Left lung (tissue), 4 donors: ENCODE measurements at regions not wholly inside any gene's neighbourhood (a gene's known extent, or its start where the extent isn't known, plus 50 kb on each side); places are given as distances from the start of the nearest gene placed in this dataset.
A peak's percentile ranks its signal among the peaks of the same experiment; 100 is the strongest.

Source experiments
- ATAC-seq: fragments of 200-7000 bp; cut with Tn5 transposase; one replicate; pipeline ENCODE4 v1.9.1; 2020; ENCODE audit warnings: moderate library complexity
- DNase-seq, 4 donors: peaks; one replicate each; pipeline ENCODE4 v3.0.0-alpha.2; 2013 to 2020
- H3K27ac ChIP-seq, 2 donors: fragments of 200-600 bp; sonication (generic) in 1 of 2; one replicate each; pipeline versions ENCODE4 v1.5.0 to v1.8.0; 2020 to 2021
- H3K27me3 ChIP-seq, 2 donors: fragments of 200-600 bp; sonication (generic) in 1 of 2; one replicate each; pipeline versions ENCODE4 v1.5.0 to v1.8.0; 2020 to 2021
- H3K36me3 ChIP-seq, 2 donors: fragments of 200-600 bp; sonication (generic) in 1 of 2; one replicate each; pipeline versions ENCODE4 v1.5.0 to v1.8.0; 2020 to 2021
- H3K4me1 ChIP-seq, 2 donors: fragments of 200-600 bp; one replicate each; pipeline ENCODE4 v1.8.0; 2021
- H3K4me3 ChIP-seq, 2 donors: fragments of 200-600 bp; sonication (generic) in 1 of 2; one replicate each; pipeline versions ENCODE4 v1.5.0 to v1.8.0; 2020 to 2021; ENCODE audit warnings: mild to moderate bottlenecking in 1 of 2
- H3K9me3 ChIP-seq, 2 donors: fragments of 200-600 bp; sonication (generic) in 1 of 2; one replicate each; pipeline versions ENCODE4 v1.5.0 to v1.8.0; 2020 to 2021
- intact Hi-C, 2 donors: fragments of 100-400 bp; cut with DNase I; formaldehyde crosslinking; loops; one replicate each; pipeline versions ENCODE4 v1.11.2 to v1.14.2; 2022
- TF ChIP-seq, protein P1 (sequence below), 2 donors: fragments of 200-600 bp; sonication (generic) in 1 of 2; IDR thresholded peaks; one replicate each; pipeline versions ENCODE4 v1.5.0 to v1.8.0; 2021; ENCODE audit warnings: antibody characterized with exemption in 2 of 2
- donor health status: DM: no; HTN: yes; CAD: no.
- donor health status: DM: no; HTN: no; CAD: no.

DNA sequence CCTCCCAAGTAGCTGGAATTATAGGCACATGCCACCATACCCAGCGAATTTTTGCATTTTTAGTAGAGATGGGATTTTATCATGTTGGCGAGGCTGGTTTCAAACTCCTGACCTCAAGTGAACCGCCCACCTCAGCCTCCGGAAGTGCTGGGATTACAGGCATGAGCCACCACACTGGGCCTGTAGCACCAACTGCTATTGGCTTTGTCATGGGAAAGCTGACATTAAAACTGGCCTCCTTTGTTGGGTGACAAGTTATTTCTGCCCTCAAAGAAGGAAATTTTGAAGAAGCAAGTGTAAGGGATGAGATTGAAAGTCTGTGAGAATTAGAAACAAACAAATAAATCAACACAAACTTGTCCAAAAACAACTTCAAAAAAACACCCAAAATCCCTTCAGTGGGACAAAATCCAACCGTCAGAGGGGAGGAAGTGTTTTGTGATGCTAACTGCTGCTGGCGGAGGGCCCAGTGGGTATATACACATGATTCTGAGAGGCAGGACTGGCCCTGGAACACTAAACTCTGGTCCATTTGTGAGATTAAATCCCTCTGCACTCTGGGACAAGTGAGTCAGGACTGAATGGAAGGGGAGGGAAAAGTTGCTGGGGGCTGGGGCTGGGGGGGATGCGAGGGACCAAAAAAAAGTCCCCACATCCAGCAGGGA is 87.5 kb upstream of the NAA20 start:
- DNase-seq, result peak in 1 of 4 donors; percentile 68
- Histone ChIP-seq H3K36me3 (no peaks in the 10 kb centered on the region), H3K4me3 (no peak overlapping the region), H3K27me3 (no peaks in the 10 kb centered on the region), H3K27ac (peak overlapping the region in 1 of 2 donors; percentile 57), H3K4me1 (peaks cover 25 to 62% of the 10 kb centered on the region in 2 donors), H3K9me3 (no peaks in the 10 kb centered on the region)
- intact Hi-C loops, result no loop called here
- no peak for ATAC-seq
- TF ChIP-seq, protein P1, sequence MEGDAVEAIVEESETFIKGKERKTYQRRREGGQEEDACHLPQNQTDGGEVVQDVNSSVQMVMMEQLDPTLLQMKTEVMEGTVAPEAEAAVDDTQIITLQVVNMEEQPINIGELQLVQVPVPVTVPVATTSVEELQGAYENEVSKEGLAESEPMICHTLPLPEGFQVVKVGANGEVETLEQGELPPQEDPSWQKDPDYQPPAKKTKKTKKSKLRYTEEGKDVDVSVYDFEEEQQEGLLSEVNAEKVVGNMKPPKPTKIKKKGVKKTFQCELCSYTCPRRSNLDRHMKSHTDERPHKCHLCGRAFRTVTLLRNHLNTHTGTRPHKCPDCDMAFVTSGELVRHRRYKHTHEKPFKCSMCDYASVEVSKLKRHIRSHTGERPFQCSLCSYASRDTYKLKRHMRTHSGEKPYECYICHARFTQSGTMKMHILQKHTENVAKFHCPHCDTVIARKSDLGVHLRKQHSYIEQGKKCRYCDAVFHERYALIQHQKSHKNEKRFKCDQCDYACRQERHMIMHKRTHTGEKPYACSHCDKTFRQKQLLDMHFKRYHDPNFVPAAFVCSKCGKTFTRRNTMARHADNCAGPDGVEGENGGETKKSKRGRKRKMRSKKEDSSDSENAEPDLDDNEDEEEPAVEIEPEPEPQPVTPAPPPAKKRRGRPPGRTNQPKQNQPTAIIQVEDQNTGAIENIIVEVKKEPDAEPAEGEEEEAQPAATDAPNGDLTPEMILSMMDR (IDR thresholded peaks at IDR 0.05), result no peak

DNA sequence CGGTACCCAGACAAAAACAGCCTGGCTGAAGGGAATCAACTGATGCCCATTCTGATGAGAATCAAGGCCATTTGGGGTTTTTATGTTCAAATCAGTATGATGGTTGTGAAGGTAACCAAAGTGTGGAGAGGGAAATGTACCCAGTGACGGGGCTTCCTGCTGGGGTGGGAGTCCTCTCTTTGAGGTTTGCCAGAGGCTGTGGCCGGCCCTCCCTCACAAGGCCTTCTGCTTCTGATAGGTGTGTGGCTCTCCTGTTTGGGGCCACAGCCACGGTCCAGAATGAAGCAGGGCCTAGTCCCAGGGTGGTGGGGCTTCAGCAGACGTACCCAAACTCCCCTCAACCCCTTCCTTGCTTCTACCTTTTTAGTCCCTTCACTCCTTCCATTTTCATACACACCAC is 86.7 kb upstream of the NAA20 start:
- Histone ChIP-seq H3K27me3 (no peaks in the 10 kb centered on the region), H3K9me3 (no peaks in the 10 kb centered on the region), H3K4me3 (no peak overlapping the region), H3K4me1 (peaks cover 25 to 65% of the 10 kb centered on the region in 2 donors), H3K27ac (peak overlapping the region in 1 of 2 donors; percentile 57), H3K36me3 (no peaks in the 10 kb centered on the region)
- intact Hi-C loops, result no loop called here
- DNase-seq, result no peak
- no peak for ATAC-seq
- TF ChIP-seq, protein P1 (IDR thresholded peaks at IDR 0.05), result no peak

DNA sequence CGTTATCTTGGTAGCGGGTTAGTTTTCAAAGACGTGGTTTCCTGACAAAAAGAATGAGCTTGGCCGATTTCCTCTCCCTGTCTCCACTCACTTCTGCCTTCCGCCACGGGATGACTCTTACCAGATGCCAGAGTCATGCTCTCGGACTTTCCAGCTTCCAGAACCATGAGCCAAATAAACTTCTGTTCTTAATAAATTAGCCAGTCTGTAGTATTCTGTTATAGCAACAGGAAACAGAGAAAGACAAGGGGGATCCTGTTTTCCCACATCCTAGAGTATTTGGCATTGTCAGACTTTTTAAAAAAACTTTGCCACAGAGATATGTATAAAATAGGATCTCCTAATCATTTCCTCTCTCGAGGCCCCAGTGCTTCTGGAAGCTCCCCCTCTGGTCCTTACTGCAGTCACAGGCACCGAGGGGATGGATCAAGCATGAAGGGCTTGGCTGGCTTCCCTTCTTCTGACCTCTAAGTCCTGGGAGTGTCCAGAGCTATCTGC is 84.9 kb upstream of the NAA20 start:
- H3K36me3 ChIP-seq, result peaks cover 0 to 3% of the 10 kb centered on the region in 2 donors
- DNase-seq (peak in 1 of 4 donors; percentile 79), ATAC-seq (no peak)
- intact Hi-C loops, result no loop called here
- no peak overlapping the region for H3K4me3 ChIP-seq
- peak overlapping the region; percentile 40 to 77 for H3K27ac ChIP-seq
- TF ChIP-seq, protein P1 (IDR thresholded peaks at IDR 0.05), result no peak
- no peaks in the 10 kb centered on the region for H3K9me3 ChIP-seq
- H3K4me1 ChIP-seq, result peaks cover 24 to 76% of the 10 kb centered on the region in 2 donors
- no peaks in the 10 kb centered on the region for H3K27me3 ChIP-seq

DNA sequence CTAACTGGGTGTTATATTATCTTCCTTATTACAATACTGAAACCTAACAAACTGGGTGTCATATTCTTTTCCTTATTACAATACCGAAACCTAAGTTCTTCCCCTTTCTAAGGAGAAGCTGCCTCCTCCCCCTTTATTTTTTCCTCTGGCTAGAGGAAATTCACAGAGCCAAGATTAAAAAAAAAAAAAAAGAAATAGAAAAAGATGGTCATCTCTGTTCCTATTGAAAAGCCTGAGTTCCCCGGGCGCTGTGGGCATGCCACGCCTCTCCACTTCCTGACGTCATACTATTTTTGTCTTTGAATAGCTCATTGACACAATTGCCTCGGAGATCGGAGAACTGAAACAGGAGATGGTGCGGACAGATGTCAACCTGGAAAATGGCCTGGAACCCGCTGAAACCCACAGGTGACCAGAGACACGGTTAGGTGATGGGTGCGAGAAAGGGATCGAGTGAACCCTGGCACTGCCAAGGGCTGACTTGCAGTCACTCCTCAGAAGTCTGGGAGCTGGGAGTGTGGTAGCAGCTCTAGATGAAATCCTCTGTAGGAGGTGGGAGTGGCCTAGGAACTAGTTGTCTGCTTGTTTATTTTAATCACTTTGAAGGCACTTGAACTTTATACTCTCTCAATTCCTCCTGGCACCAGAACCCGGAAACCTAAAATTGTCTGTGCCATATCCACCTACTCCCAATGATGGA is 82.2 kb upstream of the NAA20 start:
- Histone ChIP-seq H3K27me3 (no peaks in the 10 kb centered on the region), H3K4me1 (peaks cover 15 to 81% of the 10 kb centered on the region in 2 donors), H3K4me3 (peak overlapping the region in 1 of 2 donors; percentile 43), H3K36me3 (peaks cover 0 to 6% of the 10 kb centered on the region in 2 donors), H3K9me3 (no peaks in the 10 kb centered on the region), H3K27ac (peak overlapping the region; percentile 77)
- ATAC-seq (peak; percentile 81), DNase-seq (peak in 2 of 4 donors; percentile 63 to 74)
- intact Hi-C loops, result no loop called here
- TF ChIP-seq, protein P1 (IDR thresholded peaks at IDR 0.05), result no peak

DNA sequence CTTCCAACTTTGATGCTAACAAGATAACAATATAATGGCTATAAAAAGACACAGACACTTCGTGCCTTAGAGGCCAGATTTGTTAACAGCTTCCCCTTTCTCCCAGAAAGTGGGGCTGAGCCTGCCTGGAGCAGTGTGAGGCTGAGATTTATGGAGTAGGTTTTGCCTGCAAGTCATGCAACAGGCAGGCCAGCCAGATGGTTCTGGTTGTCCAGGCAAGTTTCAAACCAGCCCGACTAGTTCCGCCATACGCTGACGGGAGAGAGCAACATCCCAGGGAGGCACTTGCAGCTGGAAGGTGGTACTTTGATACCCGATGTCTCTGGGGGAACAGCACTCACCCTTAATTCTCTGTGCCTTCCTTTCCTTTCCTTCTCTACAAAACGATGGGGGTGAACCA is 81.3 kb upstream of the NAA20 start:
- H3K9me3 ChIP-seq, result no peaks in the 10 kb centered on the region
- peaks cover 0 to 15% of the 10 kb centered on the region in 2 donors for H3K36me3 ChIP-seq
- peak overlapping the region in 1 of 2 donors; percentile 43 for H3K4me3 ChIP-seq
- TF ChIP-seq, protein P1 (IDR thresholded peaks at IDR 0.05), result no peak
- peaks cover 15 to 90% of the 10 kb centered on the region in 2 donors for H3K4me1 ChIP-seq
- H3K27me3 ChIP-seq, result no peaks in the 10 kb centered on the region
- intact Hi-C loops, result no loop called here
- peak; percentile 70 for ATAC-seq
- peak in 2 of 4 donors; percentile 58 to 61 for DNase-seq
- peak overlapping the region; percentile 77 for H3K27ac ChIP-seq
